ENCODE measurements at regions not wholly inside any gene's neighbourhood (a gene's known extent, or its start where the extent isn't known, plus 50 kb on each side); places are given as distances from the start of the nearest gene placed in this dataset.

GRCh38 chr3:187491371-187491770, 123.2 kb downstream of the RTP4 start:
- TF ChIP-seq POLR2AphosphoS5 (IDR thresholded peaks at IDR 0.05), result no peak
- TF ChIP-seq, protein P1, sequence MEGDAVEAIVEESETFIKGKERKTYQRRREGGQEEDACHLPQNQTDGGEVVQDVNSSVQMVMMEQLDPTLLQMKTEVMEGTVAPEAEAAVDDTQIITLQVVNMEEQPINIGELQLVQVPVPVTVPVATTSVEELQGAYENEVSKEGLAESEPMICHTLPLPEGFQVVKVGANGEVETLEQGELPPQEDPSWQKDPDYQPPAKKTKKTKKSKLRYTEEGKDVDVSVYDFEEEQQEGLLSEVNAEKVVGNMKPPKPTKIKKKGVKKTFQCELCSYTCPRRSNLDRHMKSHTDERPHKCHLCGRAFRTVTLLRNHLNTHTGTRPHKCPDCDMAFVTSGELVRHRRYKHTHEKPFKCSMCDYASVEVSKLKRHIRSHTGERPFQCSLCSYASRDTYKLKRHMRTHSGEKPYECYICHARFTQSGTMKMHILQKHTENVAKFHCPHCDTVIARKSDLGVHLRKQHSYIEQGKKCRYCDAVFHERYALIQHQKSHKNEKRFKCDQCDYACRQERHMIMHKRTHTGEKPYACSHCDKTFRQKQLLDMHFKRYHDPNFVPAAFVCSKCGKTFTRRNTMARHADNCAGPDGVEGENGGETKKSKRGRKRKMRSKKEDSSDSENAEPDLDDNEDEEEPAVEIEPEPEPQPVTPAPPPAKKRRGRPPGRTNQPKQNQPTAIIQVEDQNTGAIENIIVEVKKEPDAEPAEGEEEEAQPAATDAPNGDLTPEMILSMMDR (IDR thresholded peaks at IDR 0.05; ENCODE audit: poor library complexity, severe bottlenecking), result no peak
- no peak for TF ChIP-seq TAF1 (IDR thresholded peaks at IDR 0.05; ENCODE audit: low read depth)
- TF ChIP-seq EP300 (conservative IDR thresholded peaks at IDR 0.05; ENCODE audit: poor library complexity, severe bottlenecking), result no peak
